Lower lobe of right lung (tissue), 2 donors: ENCODE measurements at regions not wholly inside any gene's neighbourhood (a gene's known extent, or its start where the extent isn't known, plus 50 kb on each side); places are given as distances from the start of the nearest gene placed in this dataset.

Experiments used
- ATAC-seq, 2 donors: fragments of 200-7000 bp; cut with Tn5 transposase; one replicate each; pipeline ENCODE4 v1.9.1; 2020 to 2022; ENCODE audit warnings: mild to moderate bottlenecking in 2 of 2, moderate library complexity in 2 of 2
- DNase-seq: peaks from one replicate; pipeline ENCODE4 v3.0.0-alpha.2; 2020
- H3K27ac ChIP-seq: fragments of 200-600 bp; one replicate; pipeline ENCODE4 v1.8.0; 2022
- H3K27me3 ChIP-seq: fragments of 200-600 bp; one replicate; pipeline ENCODE4 v1.8.0; 2022; ENCODE audit warnings: low read depth
- H3K36me3 ChIP-seq: fragments of 200-600 bp; one replicate; pipeline ENCODE4 v1.8.0; 2022; ENCODE audit warnings: mild to moderate bottlenecking
- H3K4me1 ChIP-seq: fragments of 200-600 bp; one replicate; pipeline ENCODE4 v1.8.0; 2022
- H3K4me3 ChIP-seq: fragments of 200-600 bp; one replicate; pipeline ENCODE4 v1.8.0; 2022; ENCODE audit warnings: mild to moderate bottlenecking
- H3K9me3 ChIP-seq: fragments of 200-600 bp; one replicate; pipeline ENCODE4 v1.8.0; 2022
- CTCF ChIP-seq: fragments of 200-600 bp; IDR thresholded peaks from one replicate; pipeline ENCODE4 v1.8.0; 2022; ENCODE audit warnings: antibody characterized with exemption, mild to moderate bottlenecking
- intact Hi-C: fragments of 100-400 bp; cut with DNase I; formaldehyde crosslinking; loops from one replicate; pipeline ENCODE4 v1.11.0; 2022
- donor health status: DM: no; HTN: yes; CAD: no; lungs with severe emphysema.

- intact Hi-C loops, result no loop called here
- Histone ChIP-seq H3K4me1 (no peaks in the 10 kb centered on the region), H3K4me3 (no peak overlapping the region), H3K27me3 (no peaks in the 10 kb centered on the region), H3K36me3 (no peaks in the 10 kb centered on the region), H3K27ac (no peak overlapping the region), H3K9me3 (no peaks in the 10 kb centered on the region)
- DNase-seq, result no peak
- no peak for ATAC-seq
- TF ChIP-seq CTCF, result no peak
Measured at GRCh38 chr11:92738276-92738675, 231.2 kb upstream of the MTNR1B start.

- H3K27me3 ChIP-seq, result no peaks in the 10 kb centered on the region
- no peaks in the 10 kb centered on the region for H3K36me3 ChIP-seq
- ATAC-seq (no peak), DNase-seq (no peak)
- H3K27ac ChIP-seq, result no peak overlapping the region
- no peaks in the 10 kb centered on the region for H3K9me3 ChIP-seq
- no peaks in the 10 kb centered on the region for H3K4me1 ChIP-seq
- no peak for TF ChIP-seq CTCF
- no peak overlapping the region for H3K4me3 ChIP-seq
- intact Hi-C loops, result no loop called here
Measured at GRCh38 chr11:92739041-92739440, 230.4 kb upstream of the MTNR1B start.

GRCh38 chr11:92739491-92739890 lies 230.0 kb upstream of the MTNR1B start:
- Histone ChIP-seq H3K36me3 (no peaks in the 10 kb centered on the region), H3K9me3 (no peaks in the 10 kb centered on the region), H3K4me3 (no peak overlapping the region), H3K27ac (no peak overlapping the region), H3K4me1 (no peaks in the 10 kb centered on the region), H3K27me3 (no peaks in the 10 kb centered on the region)
- ATAC-seq, result no peak
- no peak for TF ChIP-seq CTCF
- no peak for DNase-seq
- intact Hi-C loops, result no loop called here

GRCh38 chr11:92740276-92740675 lies 229.2 kb upstream of the MTNR1B start:
- H3K4me1 ChIP-seq, result no peaks in the 10 kb centered on the region
- DNase-seq, result no peak
- no peak overlapping the region for H3K4me3 ChIP-seq
- no peaks in the 10 kb centered on the region for H3K27me3 ChIP-seq
- H3K9me3 ChIP-seq, result no peaks in the 10 kb centered on the region
- no peak overlapping the region for H3K27ac ChIP-seq
- H3K36me3 ChIP-seq, result no peaks in the 10 kb centered on the region
- intact Hi-C loops, result no loop called here
- ATAC-seq, result no peak
- TF ChIP-seq CTCF, result no peak

- Histone ChIP-seq H3K4me1 (no peaks in the 10 kb centered on the region), H3K27ac (no peak overlapping the region), H3K27me3 (no peaks in the 10 kb centered on the region), H3K36me3 (no peaks in the 10 kb centered on the region), H3K4me3 (no peak overlapping the region), H3K9me3 (no peaks in the 10 kb centered on the region)
- TF ChIP-seq CTCF, result no peak
- intact Hi-C loops, result no loop called here
- DNase-seq (no peak), ATAC-seq (no peak)
Measured at GRCh38 chr11:92744929-92745585, 224.4 kb upstream of the MTNR1B start.
